CD14-positive monocyte (primary cell): ENCODE measurements at regions not wholly inside any gene's neighbourhood (a gene's known extent, or its start where the extent isn't known, plus 50 kb on each side); places are given as distances from the start of the nearest gene placed in this dataset.

Experiments used
- DNase-seq, 3 donors: peaks; one replicate each; pipeline ENCODE4 v3.0.0-alpha.2; 2011 to 2022
- H2AFZ ChIP-seq: 2 replicates; pipeline ENCODE4 v1.6.0; 2012; ENCODE audit warnings: mild to moderate bottlenecking, low read depth, low read length, inconsistent platforms; ENCODE audit not compliant: insufficient read depth, poor library complexity, severe bottlenecking
- H3K27ac ChIP-seq, 2 donors: 1 replicate in 1 of 2; 2 replicates in 1 of 2; pipeline ENCODE4 v1.5.1; 2012 to 2013; ENCODE audit warnings: low read length in 2 of 2, control low read depth in 1 of 2, inconsistent platforms in 1 of 2, low read depth in 1 of 2, mild to moderate bottlenecking in 1 of 2
- H3K27me3 ChIP-seq, 2 donors: one replicate each; pipeline versions ENCODE4 v1.6.0 to v1.6.1; 2011 to 2013; ENCODE audit warnings: low read length in 2 of 2; ENCODE audit not compliant: control insufficient read depth in 2 of 2, insufficient read depth in 2 of 2
- H3K36me3 ChIP-seq, 2 donors: replicated peaks in 1 of 2; 1 replicate in 1 of 2; 2 replicates in 1 of 2; pipeline versions ENCODE4 v1.5.1 to v1.6.1; 2012 to 2013; ENCODE audit warnings: low read length in 2 of 2, control low read depth in 1 of 2, inconsistent platforms in 1 of 2, mild to moderate bottlenecking in 1 of 2; ENCODE audit not compliant: insufficient read depth in 2 of 2, control insufficient read depth in 1 of 2
- H3K4me1 ChIP-seq, 2 donors: 1 replicate in 1 of 2; 2 replicates in 1 of 2; pipeline versions ENCODE4 v1.5.1 to v1.6.1; 2012 to 2013; ENCODE audit warnings: low read length in 2 of 2, control low read depth in 1 of 2, inconsistent platforms in 1 of 2, mild to moderate bottlenecking in 1 of 2, moderate library complexity in 1 of 2; ENCODE audit not compliant: insufficient read depth in 2 of 2, control insufficient read depth in 1 of 2
- H3K4me2 ChIP-seq: replicated peaks from 2 replicates; pipeline ENCODE3; 2012; ENCODE audit warnings: low read length, moderate library complexity, mild to moderate bottlenecking; ENCODE audit not compliant: poor library complexity, severe bottlenecking; ENCODE audit errors: extremely low read depth
- H3K4me3 ChIP-seq, 3 experiments: fragments of 200-600 bp in 1 of 3; sonication (generic) in 1 of 3; replicated peaks in 1 of 3; 1 replicate in 2 of 3; 2 replicates in 1 of 3; pipeline ENCODE4 v1.5.1; 2011 to 2013; ENCODE audit warnings: low read length in 3 of 3, mild to moderate bottlenecking in 3 of 3, control low read depth in 2 of 3, low read depth in 2 of 3, inconsistent platforms in 1 of 3, moderate library complexity in 1 of 3
- H3K79me2 ChIP-seq: 2 replicates; pipeline ENCODE4 v1.6.0; 2012; ENCODE audit warnings: mild to moderate bottlenecking, control low read depth, inconsistent platforms, low read length, moderate library complexity; ENCODE audit not compliant: insufficient read depth
- H3K9ac ChIP-seq: 2 replicates; pipeline ENCODE4 v1.6.0; 2017; ENCODE audit warnings: low read length, mild to moderate bottlenecking; ENCODE audit not compliant: insufficient read depth, poor library complexity, severe bottlenecking
- H3K9me3 ChIP-seq, 2 donors: replicated peaks in 1 of 2; 1 replicate in 1 of 2; 2 replicates in 1 of 2; pipeline versions ENCODE4 v1.5.1 to v1.6.1; 2012 to 2013; ENCODE audit warnings: low read length in 2 of 2, control low read depth in 1 of 2; ENCODE audit not compliant: control insufficient read depth in 1 of 2, insufficient read depth in 1 of 2
- H4K20me1 ChIP-seq: 2 replicates; pipeline ENCODE4 v1.6.0; 2012; ENCODE audit warnings: mild to moderate bottlenecking, low read length, control low read depth, moderate library complexity; ENCODE audit not compliant: insufficient read depth
- H3K27ac Mint-ChIP-seq, 7 donors: one replicate each; pipeline ENCODE4 v1.8.0; 2020; ENCODE audit warnings: mild to moderate bottlenecking in 7 of 7, mixed read lengths in 7 of 7, moderate library complexity in 6 of 7, inconsistent platforms in 2 of 7
- H3K27me3 Mint-ChIP-seq, 3 donors: one replicate each; pipeline ENCODE4 v1.8.0; 2021 to 2022; ENCODE audit warnings: low read depth in 3 of 3, mild to moderate bottlenecking in 3 of 3, mixed read lengths in 3 of 3, moderate library complexity in 3 of 3, inconsistent platforms in 1 of 3
- H3K36me3 Mint-ChIP-seq, 2 donors: one replicate each; pipeline ENCODE4 v1.8.0; 2020; ENCODE audit warnings: mixed read lengths in 2 of 2, inconsistent platforms in 1 of 2, mild to moderate bottlenecking in 1 of 2
- H3K4me1 Mint-ChIP-seq: one replicate; pipeline ENCODE4 v1.8.0; 2020; ENCODE audit warnings: mild to moderate bottlenecking, mixed read lengths
- H3K4me3 Mint-ChIP-seq, 2 donors: one replicate each; pipeline ENCODE4 v1.8.0; 2020; ENCODE audit warnings: mild to moderate bottlenecking in 2 of 2, mixed read lengths in 2 of 2, moderate library complexity in 1 of 2
- H3K9me3 Mint-ChIP-seq, 7 donors: one replicate each; pipeline ENCODE4 v1.8.0; 2020 to 2022; ENCODE audit warnings: mixed read lengths in 7 of 7, mild to moderate bottlenecking in 6 of 7, moderate library complexity in 6 of 7, inconsistent platforms in 2 of 7
- CTCF ChIP-seq: fragments of 200-600 bp; IDR thresholded peaks from one replicate; pipeline ENCODE4 v1.8.0; 2022; ENCODE audit warnings: antibody characterized with exemption, mild to moderate bottlenecking
- WGBS: methylation state at CpG from one replicate; pipeline ENCODE4 v1.1.5; 2013; ENCODE audit warnings: missing lambda C conversion rate; ENCODE audit not compliant: insufficient coverage; 5-methylcytosine and 5-hydroxymethylcytosine counted together
- intact Hi-C, 2 donors: fragments of 100-400 bp; cut with micrococcal nuclease; formaldehyde crosslinking; loops; one replicate each; pipeline versions ENCODE4 v1.15.0 to v1.15.1; 2023

GRCh38 chr16:66128371-66128770 is 238.1 kb upstream of the CDH5 start:
- WGBS = 87% methylated on average over 4 of the region's 7 CpGs
- no peak overlapping the region for H3K4me2 ChIP-seq
- no peak for TF ChIP-seq CTCF
- Mint-ChIP-seq H3K9me3 (peaks cover 0 to 3% (median 0%) of the 10 kb centered on the region in 7 donors), H3K36me3 (peaks cover 0 to 2% of the 10 kb centered on the region in 2 donors), H3K4me1 (peaks cover 8% of the 10 kb centered on the region), H3K27me3 (peaks cover 33 to 48% (median 41%) of the 10 kb centered on the region in 3 donors), H3K27ac (no peak overlapping the region), H3K4me3 (peak overlapping the region in 1 of 2 donors; percentile 86)
- no peak overlapping the region for H3K4me3 ChIP-seq
- H3K27ac ChIP-seq = no peak overlapping the region
- peaks cover 0 to 13% of the 10 kb centered on the region in 2 donors for H3K9me3 ChIP-seq
- no peak overlapping the region for H3K9ac ChIP-seq
- H3K36me3 ChIP-seq = no peaks in the 10 kb centered on the region
- intact Hi-C loops = no loop called here
- no peaks in the 10 kb centered on the region for H4K20me1 ChIP-seq
- H3K79me2 ChIP-seq = no peaks in the 10 kb centered on the region
- peaks cover 29 to 36% of the 10 kb centered on the region in 2 donors for H3K27me3 ChIP-seq
- H2AFZ ChIP-seq = no peak overlapping the region
- DNase-seq = no peak
- no peaks in the 10 kb centered on the region for H3K4me1 ChIP-seq

- no peak overlapping the region for H3K4me3 ChIP-seq
- peak in 1 of 3 donors; percentile 5 for DNase-seq
- H3K4me3 Mint-ChIP-seq = peak overlapping the region; percentile 54 to 86
- no peaks in the 10 kb centered on the region for H4K20me1 ChIP-seq
- WGBS = 30% methylated on average over 3 of the region's 26 CpGs
- H3K4me1 ChIP-seq = no peaks in the 10 kb centered on the region
- H2AFZ ChIP-seq = peak overlapping the region; percentile 48
- no peak overlapping the region for H3K9ac ChIP-seq
- H3K27ac Mint-ChIP-seq = no peak overlapping the region
- TF ChIP-seq CTCF = no peak
- H3K4me2 ChIP-seq = peak overlapping the region; percentile 19
- no peak overlapping the region for H3K27ac ChIP-seq
- H3K27me3 ChIP-seq = peaks cover 29 to 36% of the 10 kb centered on the region in 2 donors
- peaks cover 8% of the 10 kb centered on the region for H3K4me1 Mint-ChIP-seq
- peaks cover 0 to 3% (median 0%) of the 10 kb centered on the region in 7 donors for H3K9me3 Mint-ChIP-seq
- H3K36me3 Mint-ChIP-seq = peaks cover 0 to 2% of the 10 kb centered on the region in 2 donors
- no peaks in the 10 kb centered on the region for H3K36me3 ChIP-seq
- no peaks in the 10 kb centered on the region for H3K79me2 ChIP-seq
- peaks cover 0 to 13% of the 10 kb centered on the region in 2 donors for H3K9me3 ChIP-seq
- intact Hi-C loops = no loop called here
- peaks cover 33 to 45% (median 39%) of the 10 kb centered on the region in 3 donors for H3K27me3 Mint-ChIP-seq
Observed at GRCh38 chr16:66127459-66128370, 238.8 kb upstream of the CDH5 start.
